ENCODE measurements at regions not wholly inside any gene's neighbourhood (a gene's known extent, or its start where the extent isn't known, plus 50 kb on each side); places are given as distances from the start of the nearest gene placed in this dataset.

- H3K9me3 ChIP-seq (ENCODE audit: control insufficient read depth in 2 of 2, insufficient read depth in 1 of 2, low read depth in 1 of 2, low read length in 1 of 2), result no peaks in the 10 kb centered on the region
- H3K36me3 ChIP-seq (ENCODE audit: control insufficient read depth in 3 of 3, insufficient read depth in 2 of 3, low read depth in 1 of 3, low read length in 3 of 3), result no peaks in the 10 kb centered on the region
- no peaks in the 10 kb centered on the region for H3K4me1 ChIP-seq (ENCODE audit: control insufficient read depth in 3 of 3, insufficient read depth in 2 of 3, low read depth in 1 of 3, low read length in 2 of 3)
- no peaks in the 10 kb centered on the region for H3K27me3 ChIP-seq (ENCODE audit: control insufficient read depth in 3 of 3, insufficient read depth in 3 of 3, low read length in 3 of 3)
- FAIRE-seq, result no peak
- 75 to 90% (median 81%) methylated on average over 3 of the region's 3 CpGs for WGBS, 3 donors
- H3K27ac ChIP-seq (ENCODE audit: low read depth in 1 of 3, low read length in 2 of 3), result no peak overlapping the region
- H3K4me3 ChIP-seq (ENCODE audit: low read depth in 1 of 3, low read length in 3 of 3), result no peak overlapping the region
- no peak for DNase-seq
These were observed 396.2 kb upstream of the KIF2B start for GRCh38 chr17:53426505-53426904.

GRCh38 chr17:53420035-53420641, 402.6 kb upstream of the KIF2B start:
- 77 to 84% (median 83%) methylated on average over 4 of the region's 4 CpGs for WGBS, 3 donors
- no peaks in the 10 kb centered on the region for H3K27me3 ChIP-seq (ENCODE audit: control insufficient read depth in 3 of 3, insufficient read depth in 3 of 3, low read length in 3 of 3)
- H3K4me3 ChIP-seq (ENCODE audit: low read depth in 1 of 3, low read length in 3 of 3), result no peak overlapping the region
- FAIRE-seq (no peak), DNase-seq (no peak)
- no peak overlapping the region for H3K27ac ChIP-seq (ENCODE audit: low read depth in 1 of 3, low read length in 2 of 3)
- H3K36me3 ChIP-seq (ENCODE audit: control insufficient read depth in 3 of 3, insufficient read depth in 2 of 3, low read depth in 1 of 3, low read length in 3 of 3), result no peaks in the 10 kb centered on the region
- no peaks in the 10 kb centered on the region for H3K4me1 ChIP-seq (ENCODE audit: control insufficient read depth in 3 of 3, insufficient read depth in 2 of 3, low read depth in 1 of 3, low read length in 2 of 3)
- peaks cover 0 to 2% of the 10 kb centered on the region in 2 donors for H3K9me3 ChIP-seq (ENCODE audit: control insufficient read depth in 2 of 2, insufficient read depth in 1 of 2, low read depth in 1 of 2, low read length in 1 of 2)

GRCh38 chr17:53409588-53409987, 413.1 kb upstream of the KIF2B start:
- WGBS, 3 donors, result 51 to 64% (median 54%) methylated on average over 2 of the region's 2 CpGs
- no peak overlapping the region for H3K27ac ChIP-seq (ENCODE audit: low read depth in 1 of 3, low read length in 2 of 3)
- H3K4me3 ChIP-seq (ENCODE audit: low read depth in 1 of 3, low read length in 3 of 3), result no peak overlapping the region
- no peaks in the 10 kb centered on the region for H3K4me1 ChIP-seq (ENCODE audit: control insufficient read depth in 3 of 3, insufficient read depth in 2 of 3, low read depth in 1 of 3, low read length in 2 of 3)
- H3K27me3 ChIP-seq (ENCODE audit: control insufficient read depth in 3 of 3, insufficient read depth in 3 of 3, low read length in 3 of 3), result no peaks in the 10 kb centered on the region
- no peak for DNase-seq
- H3K36me3 ChIP-seq (ENCODE audit: control insufficient read depth in 3 of 3, insufficient read depth in 2 of 3, low read depth in 1 of 3, low read length in 3 of 3), result no peaks in the 10 kb centered on the region
- no peak for FAIRE-seq
- H3K9me3 ChIP-seq (ENCODE audit: control insufficient read depth in 2 of 2, insufficient read depth in 1 of 2, low read depth in 1 of 2, low read length in 1 of 2), result peaks cover 0 to 5% of the 10 kb centered on the region in 2 donors

GRCh38 chr17:53406907-53407306, 415.8 kb upstream of the KIF2B start:
- DNase-seq (no peak), FAIRE-seq (no peak)
- WGBS, 3 donors, result 68 to 78% (median 75%) methylated on average over 4 of the region's 4 CpGs
- Histone ChIP-seq H3K4me1 (ENCODE audit: control insufficient read depth in 3 of 3, insufficient read depth in 2 of 3, low read depth in 1 of 3, low read length in 2 of 3) (no peaks in the 10 kb centered on the region), H3K9me3 (ENCODE audit: control insufficient read depth in 2 of 2, insufficient read depth in 1 of 2, low read depth in 1 of 2, low read length in 1 of 2) (peaks cover 0 to 4% of the 10 kb centered on the region in 2 donors), H3K27ac (ENCODE audit: low read depth in 1 of 3, low read length in 2 of 3) (no peak overlapping the region), H3K4me3 (ENCODE audit: low read depth in 1 of 3, low read length in 3 of 3) (no peak overlapping the region), H3K27me3 (ENCODE audit: control insufficient read depth in 3 of 3, insufficient read depth in 3 of 3, low read length in 3 of 3) (no peaks in the 10 kb centered on the region), H3K36me3 (ENCODE audit: control insufficient read depth in 3 of 3, insufficient read depth in 2 of 3, low read depth in 1 of 3, low read length in 3 of 3) (no peaks in the 10 kb centered on the region)

GRCh38 chr17:53391197-53391596, 431.5 kb upstream of the KIF2B start:
- H3K4me1 ChIP-seq (ENCODE audit: control insufficient read depth in 3 of 3, insufficient read depth in 2 of 3, low read depth in 1 of 3, low read length in 2 of 3), result no peaks in the 10 kb centered on the region
- H3K27me3 ChIP-seq (ENCODE audit: control insufficient read depth in 3 of 3, insufficient read depth in 3 of 3, low read length in 3 of 3), result no peaks in the 10 kb centered on the region
- H3K27ac ChIP-seq (ENCODE audit: low read depth in 1 of 3, low read length in 2 of 3), result no peak overlapping the region
- H3K9me3 ChIP-seq (ENCODE audit: control insufficient read depth in 2 of 2, insufficient read depth in 1 of 2, low read depth in 1 of 2, low read length in 1 of 2), result no peaks in the 10 kb centered on the region
- no peak for FAIRE-seq
- no peak overlapping the region for H3K4me3 ChIP-seq (ENCODE audit: low read depth in 1 of 3, low read length in 3 of 3)
- WGBS, 3 donors, result 84 to 86% (median 86%) methylated on average over 6 of the region's 6 CpGs
- no peak for DNase-seq
- H3K36me3 ChIP-seq (ENCODE audit: control insufficient read depth in 3 of 3, insufficient read depth in 2 of 3, low read depth in 1 of 3, low read length in 3 of 3), result no peaks in the 10 kb centered on the region

GRCh38 chr17:53390575-53390974, 432.2 kb upstream of the KIF2B start:
- 32 to 48% (median 36%) methylated on average over 2 of the region's 2 CpGs for WGBS, 3 donors
- Histone ChIP-seq H3K9me3 (ENCODE audit: control insufficient read depth in 2 of 2, insufficient read depth in 1 of 2, low read depth in 1 of 2, low read length in 1 of 2) (no peaks in the 10 kb centered on the region), H3K4me3 (ENCODE audit: low read depth in 1 of 3, low read length in 3 of 3) (no peak overlapping the region), H3K36me3 (ENCODE audit: control insufficient read depth in 3 of 3, insufficient read depth in 2 of 3, low read depth in 1 of 3, low read length in 3 of 3) (no peaks in the 10 kb centered on the region), H3K4me1 (ENCODE audit: control insufficient read depth in 3 of 3, insufficient read depth in 2 of 3, low read depth in 1 of 3, low read length in 2 of 3) (no peaks in the 10 kb centered on the region), H3K27ac (ENCODE audit: low read depth in 1 of 3, low read length in 2 of 3) (no peak overlapping the region), H3K27me3 (ENCODE audit: control insufficient read depth in 3 of 3, insufficient read depth in 3 of 3, low read length in 3 of 3) (no peaks in the 10 kb centered on the region)
- no peak for DNase-seq
- no peak for FAIRE-seq

- Histone ChIP-seq H3K4me3 (ENCODE audit: low read depth in 1 of 3, low read length in 3 of 3) (no peak overlapping the region), H3K9me3 (ENCODE audit: control insufficient read depth in 2 of 2, insufficient read depth in 1 of 2, low read depth in 1 of 2, low read length in 1 of 2) (no peaks in the 10 kb centered on the region), H3K4me1 (ENCODE audit: control insufficient read depth in 3 of 3, insufficient read depth in 2 of 3, low read depth in 1 of 3, low read length in 2 of 3) (no peaks in the 10 kb centered on the region), H3K36me3 (ENCODE audit: control insufficient read depth in 3 of 3, insufficient read depth in 2 of 3, low read depth in 1 of 3, low read length in 3 of 3) (no peaks in the 10 kb centered on the region), H3K27me3 (ENCODE audit: control insufficient read depth in 3 of 3, insufficient read depth in 3 of 3, low read length in 3 of 3) (no peaks in the 10 kb centered on the region), H3K27ac (ENCODE audit: low read depth in 1 of 3, low read length in 2 of 3) (no peak overlapping the region)
- no peak for DNase-seq
- no peak for FAIRE-seq
- 57 to 71% (median 60%) methylated on average over 3 of the region's 3 CpGs for WGBS, 3 donors
These were observed 435.0 kb upstream of the KIF2B start for GRCh38 chr17:53387745-53388144.

- WGBS, 3 donors, result 59 to 62% (median 61%) methylated on average over 3 of the region's 3 CpGs
- Histone ChIP-seq H3K27ac (ENCODE audit: low read depth in 1 of 3, low read length in 2 of 3) (no peak overlapping the region), H3K4me1 (ENCODE audit: control insufficient read depth in 3 of 3, insufficient read depth in 2 of 3, low read depth in 1 of 3, low read length in 2 of 3) (no peaks in the 10 kb centered on the region), H3K36me3 (ENCODE audit: control insufficient read depth in 3 of 3, insufficient read depth in 2 of 3, low read depth in 1 of 3, low read length in 3 of 3) (no peaks in the 10 kb centered on the region), H3K4me3 (ENCODE audit: low read depth in 1 of 3, low read length in 3 of 3) (no peak overlapping the region), H3K9me3 (ENCODE audit: control insufficient read depth in 2 of 2, insufficient read depth in 1 of 2, low read depth in 1 of 2, low read length in 1 of 2) (no peaks in the 10 kb centered on the region), H3K27me3 (ENCODE audit: control insufficient read depth in 3 of 3, insufficient read depth in 3 of 3, low read length in 3 of 3) (no peaks in the 10 kb centered on the region)
- DNase-seq (no peak), FAIRE-seq (no peak)
These were observed 468.8 kb upstream of the KIF2B start for GRCh38 chr17:53353919-53354351.

- Histone ChIP-seq H3K27ac (ENCODE audit: low read depth in 1 of 3, low read length in 2 of 3) (no peak overlapping the region), H3K9me3 (ENCODE audit: control insufficient read depth in 2 of 2, insufficient read depth in 1 of 2, low read depth in 1 of 2, low read length in 1 of 2) (peaks cover 0 to 6% of the 10 kb centered on the region in 2 donors), H3K27me3 (ENCODE audit: control insufficient read depth in 3 of 3, insufficient read depth in 3 of 3, low read length in 3 of 3) (no peaks in the 10 kb centered on the region), H3K4me1 (ENCODE audit: control insufficient read depth in 3 of 3, insufficient read depth in 2 of 3, low read depth in 1 of 3, low read length in 2 of 3) (no peaks in the 10 kb centered on the region), H3K36me3 (ENCODE audit: control insufficient read depth in 3 of 3, insufficient read depth in 2 of 3, low read depth in 1 of 3, low read length in 3 of 3) (no peaks in the 10 kb centered on the region), H3K4me3 (ENCODE audit: low read depth in 1 of 3, low read length in 3 of 3) (no peak overlapping the region)
- 43 to 64% (median 56%) methylated on average over 1 of the region's 1 CpG for WGBS, 3 donors
- DNase-seq (no peak), FAIRE-seq (no peak)
These were observed 477.9 kb upstream of the KIF2B start for GRCh38 chr17:53344778-53345177.

Measured in small intestine (tissue), 7 donors.